HL-60 (cell line): ENCODE measurements at regions not wholly inside any gene's neighbourhood (a gene's known extent, or its start where the extent isn't known, plus 50 kb on each side); places are given as distances from the start of the nearest gene placed in this dataset.

ENCODE experiments used
- DNase-seq, 2 experiments: peaks; one replicate each; pipeline ENCODE4 v3.0.0-alpha.2; 2010 to 2020; ENCODE audit warnings: low read depth in 1 of 2, low spot score in 1 of 2
- H3K27ac ChIP-seq: fragments of 250-450 bp; sonication (Bioruptor Pico); replicated peaks from 2 replicates; pipeline ENCODE4 v1.5.1; 2020; ENCODE audit warnings: mild to moderate bottlenecking, moderate library complexity
- H3K27me3 ChIP-seq: fragments of 250-450 bp; sonication (Bioruptor Pico); 2 replicates; pipeline ENCODE4 v1.5.1; 2021; ENCODE audit warnings: mild to moderate bottlenecking, moderate library complexity; ENCODE audit not compliant: insufficient read depth, poor library complexity, severe bottlenecking
- H3K4me3 ChIP-seq: replicated peaks from 2 replicates; pipeline ENCODE4 v1.5.1; 2011; ENCODE audit warnings: mild to moderate bottlenecking, control low read depth, low read length; ENCODE audit not compliant: insufficient read depth
- GABPA ChIP-seq: IDR thresholded peaks from 2 replicates; pipeline ENCODE4 v1.6.1; 2012; ENCODE audit warnings: low read depth
- POLR2AphosphoS5 ChIP-seq: IDR thresholded peaks from 2 replicates; pipeline ENCODE4 v1.6.1; 2012; ENCODE audit warnings: low read depth
- TF ChIP-seq, protein P1 (sequence below): IDR thresholded peaks from 2 replicates; pipeline ENCODE4 v1.6.1; 2012; ENCODE audit warnings: low read depth; ENCODE audit not compliant: insufficient replicate concordance
- TF ChIP-seq, protein P2 (sequence below): IDR thresholded peaks from one replicate; pipeline ENCODE4 v1.5.1; 2011; ENCODE audit warnings: low read length, control low read depth, inconsistent platforms; ENCODE audit not compliant: insufficient read depth

DNA sequence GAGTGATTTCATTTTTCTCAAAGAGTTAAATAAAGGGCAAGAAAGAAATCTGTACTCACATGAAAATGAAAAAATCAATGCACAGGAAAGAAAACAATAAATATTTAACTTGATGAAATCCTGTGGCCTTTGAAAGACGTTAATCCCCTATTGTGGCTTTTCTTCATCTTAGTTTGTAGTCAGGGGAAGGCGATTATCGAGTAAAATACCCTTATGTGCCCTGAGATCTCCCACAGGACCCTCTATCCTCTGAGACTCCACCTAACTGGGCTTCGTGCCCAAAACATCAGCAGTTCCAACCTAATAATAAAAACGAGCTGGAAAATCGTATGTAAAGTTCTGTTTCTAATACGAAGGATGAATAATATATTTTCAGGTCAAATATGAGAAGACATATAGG is 208.2 kb upstream of the ZC3H12C start:
- no peaks in the 10 kb centered on the region for H3K27me3 ChIP-seq
- no peak overlapping the region for H3K4me3 ChIP-seq
- no peak for DNase-seq
- H3K27ac ChIP-seq = no peak overlapping the region
- TF ChIP-seq GABPA (no peak), POLR2AphosphoS5 (no peak)
- TF ChIP-seq, protein P1, sequence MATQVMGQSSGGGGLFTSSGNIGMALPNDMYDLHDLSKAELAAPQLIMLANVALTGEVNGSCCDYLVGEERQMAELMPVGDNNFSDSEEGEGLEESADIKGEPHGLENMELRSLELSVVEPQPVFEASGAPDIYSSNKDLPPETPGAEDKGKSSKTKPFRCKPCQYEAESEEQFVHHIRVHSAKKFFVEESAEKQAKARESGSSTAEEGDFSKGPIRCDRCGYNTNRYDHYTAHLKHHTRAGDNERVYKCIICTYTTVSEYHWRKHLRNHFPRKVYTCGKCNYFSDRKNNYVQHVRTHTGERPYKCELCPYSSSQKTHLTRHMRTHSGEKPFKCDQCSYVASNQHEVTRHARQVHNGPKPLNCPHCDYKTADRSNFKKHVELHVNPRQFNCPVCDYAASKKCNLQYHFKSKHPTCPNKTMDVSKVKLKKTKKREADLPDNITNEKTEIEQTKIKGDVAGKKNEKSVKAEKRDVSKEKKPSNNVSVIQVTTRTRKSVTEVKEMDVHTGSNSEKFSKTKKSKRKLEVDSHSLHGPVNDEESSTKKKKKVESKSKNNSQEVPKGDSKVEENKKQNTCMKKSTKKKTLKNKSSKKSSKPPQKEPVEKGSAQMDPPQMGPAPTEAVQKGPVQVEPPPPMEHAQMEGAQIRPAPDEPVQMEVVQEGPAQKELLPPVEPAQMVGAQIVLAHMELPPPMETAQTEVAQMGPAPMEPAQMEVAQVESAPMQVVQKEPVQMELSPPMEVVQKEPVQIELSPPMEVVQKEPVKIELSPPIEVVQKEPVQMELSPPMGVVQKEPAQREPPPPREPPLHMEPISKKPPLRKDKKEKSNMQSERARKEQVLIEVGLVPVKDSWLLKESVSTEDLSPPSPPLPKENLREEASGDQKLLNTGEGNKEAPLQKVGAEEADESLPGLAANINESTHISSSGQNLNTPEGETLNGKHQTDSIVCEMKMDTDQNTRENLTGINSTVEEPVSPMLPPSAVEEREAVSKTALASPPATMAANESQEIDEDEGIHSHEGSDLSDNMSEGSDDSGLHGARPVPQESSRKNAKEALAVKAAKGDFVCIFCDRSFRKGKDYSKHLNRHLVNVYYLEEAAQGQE = no peak
- TF ChIP-seq, protein P2, sequence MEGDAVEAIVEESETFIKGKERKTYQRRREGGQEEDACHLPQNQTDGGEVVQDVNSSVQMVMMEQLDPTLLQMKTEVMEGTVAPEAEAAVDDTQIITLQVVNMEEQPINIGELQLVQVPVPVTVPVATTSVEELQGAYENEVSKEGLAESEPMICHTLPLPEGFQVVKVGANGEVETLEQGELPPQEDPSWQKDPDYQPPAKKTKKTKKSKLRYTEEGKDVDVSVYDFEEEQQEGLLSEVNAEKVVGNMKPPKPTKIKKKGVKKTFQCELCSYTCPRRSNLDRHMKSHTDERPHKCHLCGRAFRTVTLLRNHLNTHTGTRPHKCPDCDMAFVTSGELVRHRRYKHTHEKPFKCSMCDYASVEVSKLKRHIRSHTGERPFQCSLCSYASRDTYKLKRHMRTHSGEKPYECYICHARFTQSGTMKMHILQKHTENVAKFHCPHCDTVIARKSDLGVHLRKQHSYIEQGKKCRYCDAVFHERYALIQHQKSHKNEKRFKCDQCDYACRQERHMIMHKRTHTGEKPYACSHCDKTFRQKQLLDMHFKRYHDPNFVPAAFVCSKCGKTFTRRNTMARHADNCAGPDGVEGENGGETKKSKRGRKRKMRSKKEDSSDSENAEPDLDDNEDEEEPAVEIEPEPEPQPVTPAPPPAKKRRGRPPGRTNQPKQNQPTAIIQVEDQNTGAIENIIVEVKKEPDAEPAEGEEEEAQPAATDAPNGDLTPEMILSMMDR = no peak

DNA sequence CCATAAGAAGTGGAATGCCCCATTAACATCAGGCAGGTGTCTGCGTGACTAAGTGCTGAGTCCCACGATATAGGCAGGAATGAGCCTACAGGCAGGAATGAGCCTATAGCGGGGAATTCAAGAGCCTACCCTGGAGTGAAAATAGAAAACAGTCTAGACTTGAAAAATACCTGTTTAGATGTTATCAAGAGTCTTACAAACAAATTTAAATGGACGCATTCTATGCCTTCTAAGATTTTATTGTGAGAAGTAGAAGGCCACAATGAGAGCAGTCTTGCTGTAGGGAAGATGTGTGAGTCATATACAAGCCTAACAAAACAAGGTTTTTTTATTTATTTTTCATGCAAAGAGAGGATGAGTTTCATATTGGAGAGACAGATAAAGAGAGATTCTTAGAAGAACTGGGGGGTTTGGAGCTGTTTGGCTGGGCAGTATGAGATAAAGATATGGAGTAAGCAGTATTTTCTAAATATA is 200.8 kb upstream of the ZC3H12C start:
- H3K27me3 ChIP-seq = no peaks in the 10 kb centered on the region
- no peak overlapping the region for H3K4me3 ChIP-seq
- DNase-seq = no peak
- TF ChIP-seq, protein P2 = no peak
- TF ChIP-seq, protein P1 = no peak
- no peak for TF ChIP-seq POLR2AphosphoS5
- no peak overlapping the region for H3K27ac ChIP-seq

DNA sequence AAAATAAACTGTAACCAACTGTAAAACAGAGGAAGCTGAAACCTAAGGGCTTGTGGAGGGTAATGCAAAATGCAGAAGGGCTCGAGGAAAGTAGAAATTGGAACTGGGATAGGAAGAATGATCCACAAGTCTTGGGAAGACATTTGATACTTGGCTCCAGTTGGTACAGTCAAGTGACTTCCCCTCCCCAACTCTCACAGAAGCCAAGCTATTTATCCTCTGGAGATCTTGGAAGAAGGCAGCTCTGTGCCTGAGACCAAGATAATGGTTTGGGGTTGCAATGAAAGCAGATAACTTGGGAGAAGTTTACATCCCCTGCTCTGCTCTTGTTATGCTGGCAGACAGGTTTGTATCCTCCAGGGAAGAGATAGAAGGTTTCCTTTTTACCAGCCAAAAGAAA is 198.9 kb upstream of the ZC3H12C start:
- no peak overlapping the region for H3K27ac ChIP-seq
- no peak for DNase-seq
- TF ChIP-seq, protein P1 = no peak
- TF ChIP-seq, protein P2 = no peak
- TF ChIP-seq GABPA = no peak

More for the DNA sequence above, 198.9 kb upstream of the ZC3H12C start:
- no peaks in the 10 kb centered on the region for H3K27me3 ChIP-seq
- no peak overlapping the region for H3K4me3 ChIP-seq
